ENCODE measurements at regions not wholly inside any gene's neighbourhood (a gene's known extent, or its start where the extent isn't known, plus 50 kb on each side); places are given as distances from the start of the nearest gene placed in this dataset.

GRCh38 chr4:148651991-148652390, 209.8 kb upstream of the NR3C2 start (continued):
- TF ChIP-seq TFE3 (CRISPR knock-in tag; IDR thresholded peaks at IDR 0.05) (no peak), TBX2 (CRISPR knock-in tag; IDR thresholded peaks at IDR 0.05; ENCODE audit: borderline replicate concordance) (no peak), MTERF4 (CRISPR knock-in tag; IDR thresholded peaks at IDR 0.05) (no peak), KLF13 (CRISPR knock-in tag; IDR thresholded peaks at IDR 0.05) (no peak), XBP1 (CRISPR knock-in tag; IDR thresholded peaks at IDR 0.05) (no peak), HDAC1 (CRISPR knock-in tag; IDR thresholded peaks at IDR 0.05) (no peak), SRSF4 (IDR thresholded peaks at IDR 0.05; ENCODE audit: low read depth, low read length, poor library complexity, severe bottlenecking) (no peak), ETS1 (CRISPR knock-in tag; IDR thresholded peaks at IDR 0.05) (no peak), ZNF737 (CRISPR knock-in tag; IDR thresholded peaks at IDR 0.05; ENCODE audit: borderline replicate concordance) (no peak), DRAP1 (CRISPR knock-in tag; IDR thresholded peaks at IDR 0.05) (no peak), BRF2 (CRISPR knock-in tag; IDR thresholded peaks at IDR 0.05) (no peak), ZNF367 (CRISPR knock-in tag; IDR thresholded peaks at IDR 0.05; ENCODE audit: borderline replicate concordance) (no peak), ZNF703 (CRISPR knock-in tag; IDR thresholded peaks at IDR 0.05; ENCODE audit: borderline replicate concordance) (no peak), ZNF343 (CRISPR knock-in tag; IDR thresholded peaks at IDR 0.05) (no peak), KDM6A (CRISPR knock-in tag; IDR thresholded peaks at IDR 0.05; ENCODE audit: low read depth) (no peak), PRDM10 (CRISPR knock-in tag; IDR thresholded peaks at IDR 0.05; ENCODE audit: low read depth) (no peak), MEIS2 (CRISPR knock-in tag; IDR thresholded peaks at IDR 0.05) (no peak)

Measured in HepG2 (cell line).